Common myeloid progenitor, CD34-positive (primary cell): ENCODE measurements at regions not wholly inside any gene's neighbourhood (a gene's known extent, or its start where the extent isn't known, plus 50 kb on each side); places are given as distances from the start of the nearest gene placed in this dataset.
"Not testable (repeated sequence)": the region's sequence is repeated elsewhere in the genome, so short reads cannot be mapped to it uniquely, and the experiment has no call there.

Source experiments
- CTCF ChIA-PET: fragments of 350-600 bp; sonication (Branson Sonifier 250); formaldehyde crosslinking; loops from one replicate; lab custom pipeline; 2021; ENCODE audit warnings: antibody characterized with exemption; lab: Charles Lee
- POLR2A ChIA-PET: fragments of 350-600 bp; sonication (Branson Sonifier 250); formaldehyde crosslinking; loops from one replicate; lab custom pipeline; 2021; ENCODE audit warnings: antibody characterized with exemption; lab: Charles Lee
- DNase-seq, 3 donors: peaks; one replicate each; pipeline versions ENCODE4 v3.0.0 to v3.0.0-alpha.2; 2013
- H3K27ac ChIP-seq, 2 experiments: 1 replicate in 1 of 2; 2 replicates in 1 of 2; pipeline ENCODE4 v1.7.0; 2013; ENCODE audit warnings: inconsistent platforms in 2 of 2, low read length in 2 of 2, mild to moderate bottlenecking in 2 of 2, low read depth in 1 of 2, moderate library complexity in 1 of 2; ENCODE audit not compliant: severe bottlenecking in 2 of 2, insufficient read depth in 1 of 2, poor library complexity in 1 of 2
- H3K27me3 ChIP-seq, 5 experiments: replicated peaks in 2 of 5; 1 replicate in 3 of 5; 2 replicates in 2 of 5; pipeline versions ENCODE4 v1.6.1 to v1.7.0; 2013; ENCODE audit warnings: low read length in 4 of 5, mild to moderate bottlenecking in 2 of 5, moderate library complexity in 2 of 5, inconsistent platforms in 1 of 5; ENCODE audit not compliant: insufficient read depth in 5 of 5, control insufficient read depth in 4 of 5
- H3K36me3 ChIP-seq, 4 experiments: 1 replicate in 2 of 4; 2 replicates in 2 of 4; pipeline versions ENCODE4 v1.6.1 to v1.7.0; 2013; ENCODE audit warnings: low read length in 3 of 4, control low read depth in 1 of 4, mild to moderate bottlenecking in 1 of 4; ENCODE audit not compliant: control insufficient read depth in 4 of 4, insufficient read depth in 4 of 4
- H3K4me1 ChIP-seq, 4 experiments: 1 replicate in 3 of 4; 2 replicates in 1 of 4; pipeline versions ENCODE4 v1.6.1 to v1.7.1; 2013; ENCODE audit warnings: low read length in 3 of 4, mild to moderate bottlenecking in 3 of 4, control low read depth in 1 of 4, inconsistent platforms in 1 of 4, moderate library complexity in 1 of 4; ENCODE audit not compliant: control insufficient read depth in 4 of 4, insufficient read depth in 4 of 4; ENCODE audit errors: control extremely low read depth in 1 of 4
- H3K4me3 ChIP-seq, 7 experiments: 1 replicate in 4 of 7; 2 replicates in 3 of 7; pipeline versions ENCODE4 v1.5.1 to v1.7.0; 2013; ENCODE audit warnings: mild to moderate bottlenecking in 7 of 7, low read length in 6 of 7, moderate library complexity in 6 of 7, inconsistent platforms in 2 of 7, low read depth in 2 of 7, control low read depth in 1 of 7; ENCODE audit not compliant: insufficient read depth in 4 of 7, control insufficient read depth in 1 of 7; ENCODE audit errors: extremely low read depth in 1 of 7
- H3K9me3 ChIP-seq, 5 experiments: 1 replicate in 4 of 5; 2 replicates in 1 of 5; pipeline versions ENCODE4 v1.6.1 to v1.7.1; 2013; ENCODE audit warnings: low read length in 4 of 5, mild to moderate bottlenecking in 2 of 5, inconsistent platforms in 1 of 5, low read depth in 1 of 5, moderate library complexity in 1 of 5; ENCODE audit not compliant: control insufficient read depth in 4 of 5, insufficient read depth in 2 of 5; ENCODE audit errors: control extremely low read depth in 1 of 5
- WGBS: methylation state at CpG from one replicate; pipeline ENCODE4 v1.1.5; 2013; ENCODE audit not compliant: insufficient coverage; 5-methylcytosine and 5-hydroxymethylcytosine counted together

- Histone ChIP-seq H3K9me3 (peaks cover 0 to 1% (median 0%) of the 10 kb centered on the region in 5 experiments), H3K4me1 (peaks cover 0 to 10% (median 2%) of the 10 kb centered on the region in 4 experiments), H3K27ac (no peak overlapping the region), H3K27me3 (no peaks in the 10 kb centered on the region), H3K36me3 (peaks cover 0 to 6% (median 1%) of the 10 kb centered on the region in 4 experiments), H3K4me3 (no peak overlapping the region)
- ChIA-PET POLR2A (interaction anchor here (0.6 kb wide), 1 partner anchor 24 kb away, joined by 3 read pairs; no protein-coding TSS in a partner anchor), CTCF (interaction anchor here (0.6 to 0.7 kb wide), 2 partner anchors 109 to 112 kb away, joined by 3 to 4 read pairs; no protein-coding TSS in a partner anchor)
- DNase-seq = no peak
Measured at GRCh38 chr6:144417681-144418080, 132.5 kb downstream of the UTRN start.

DNA sequence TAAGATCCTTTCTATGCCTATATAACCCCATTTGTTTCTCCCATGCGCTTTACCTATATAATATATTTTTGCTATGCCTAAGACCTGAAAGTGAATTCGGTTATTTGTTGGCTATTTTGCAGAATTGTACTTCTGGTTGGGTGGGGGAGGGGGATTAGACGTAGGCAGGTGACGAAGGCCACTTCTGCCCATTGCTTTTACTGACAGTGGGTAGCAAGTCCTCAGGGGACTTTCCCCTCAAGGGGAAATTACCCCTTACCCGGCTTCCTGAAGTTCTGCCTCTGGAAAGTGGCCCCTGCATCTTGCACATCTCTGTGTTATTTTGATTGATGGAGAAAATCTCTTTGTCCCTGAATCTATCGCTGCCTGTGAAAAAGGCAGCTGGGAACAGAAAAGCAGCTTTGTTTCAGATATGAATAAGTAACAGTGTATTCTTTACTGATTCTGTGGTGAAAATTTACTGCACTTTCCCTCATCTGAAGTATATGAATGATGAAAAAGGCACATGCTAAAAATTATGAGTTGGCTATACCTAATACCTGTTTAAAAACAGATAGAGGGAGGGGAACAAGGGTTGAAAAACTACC lies 133.9 kb downstream of the UTRN start:
- Histone ChIP-seq H3K4me1 (peaks cover 0 to 10% (median 2%) of the 10 kb centered on the region in 4 experiments), H3K27me3 (no peaks in the 10 kb centered on the region), H3K4me3 (no peak overlapping the region), H3K9me3 (peaks cover 0 to 1% (median 0%) of the 10 kb centered on the region in 5 experiments), H3K36me3 (peaks cover 4 to 20% (median 13%) of the 10 kb centered on the region in 4 experiments), H3K27ac (no peak overlapping the region)
- peak in 1 of 3 donors; percentile 27 for DNase-seq
- CTCF ChIA-PET = interaction anchor here (1.1 kb wide), 1 partner anchor 44 kb away, joined by 3 read pairs; no protein-coding TSS in a partner anchor
- POLR2A ChIA-PET = no interaction called here
- WGBS = 20% methylated on average over 1 of the region's 6 CpGs

DNA sequence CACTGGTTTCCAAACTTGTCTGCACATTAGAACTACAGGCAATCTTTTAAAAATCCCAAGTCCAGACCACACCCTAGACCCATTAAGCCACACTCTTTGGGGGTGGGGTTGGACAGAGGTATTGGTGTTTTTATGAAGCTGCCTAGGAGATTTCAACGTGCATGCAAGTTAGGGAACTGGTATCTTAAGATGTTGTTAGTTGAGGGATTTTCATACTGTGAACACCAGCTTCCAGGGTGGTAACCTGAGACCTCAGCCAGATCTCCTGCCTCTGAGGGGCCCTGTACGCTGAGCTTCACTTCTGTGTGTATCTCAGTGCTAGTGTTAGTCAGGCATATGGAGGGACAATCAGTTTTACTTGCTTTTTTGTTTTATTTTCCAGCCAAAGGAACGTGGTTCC lies 138.0 kb downstream of the UTRN start:
- DNase-seq = no peak
- WGBS = 100% methylated on average over 2 of the region's 3 CpGs
- CTCF ChIA-PET = interaction anchor here (1.2 kb wide), 1 partner anchor 131 kb away, joined by 3 read pairs; no protein-coding TSS in a partner anchor
- no peaks in the 10 kb centered on the region for H3K9me3 ChIP-seq
- peaks cover 0 to 7% (median 2%) of the 10 kb centered on the region in 4 experiments for H3K4me1 ChIP-seq
- H3K27me3 ChIP-seq = no peaks in the 10 kb centered on the region
- H3K27ac ChIP-seq = no peak overlapping the region
- peaks cover 4 to 50% (median 24%) of the 10 kb centered on the region in 4 experiments for H3K36me3 ChIP-seq
- POLR2A ChIA-PET = no interaction called here
- H3K4me3 ChIP-seq = no peak overlapping the region

DNA sequence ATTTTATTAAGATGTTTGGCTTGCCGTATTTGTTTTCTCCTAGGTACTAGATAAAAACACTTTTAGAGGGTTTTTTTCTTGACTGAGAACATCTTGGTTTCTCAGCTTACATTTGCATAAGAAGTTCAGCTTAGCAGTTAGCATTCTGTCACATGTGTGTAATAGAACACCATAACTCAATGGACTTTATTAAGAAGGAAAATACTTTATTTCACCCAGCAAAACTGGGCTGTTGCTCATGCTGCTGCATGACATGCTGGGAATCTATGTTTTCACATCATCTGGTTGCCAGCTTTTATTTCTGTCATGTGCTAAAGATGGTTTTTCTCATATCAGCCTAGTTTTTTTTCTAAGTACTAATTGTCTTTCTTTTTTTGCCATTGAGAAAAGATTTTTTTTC lies 144.6 kb downstream of the UTRN start:
- no peaks in the 10 kb centered on the region for H3K9me3 ChIP-seq
- no CpG with 5 or more reads among the region's 1 CpG for WGBS
- H3K27ac ChIP-seq = no peak overlapping the region
- no peaks in the 10 kb centered on the region for H3K27me3 ChIP-seq
- DNase-seq = no peak
- ChIA-PET POLR2A (no interaction called here), CTCF (no interaction called here)
- H3K4me1 ChIP-seq = peaks cover 0 to 2% (median 0%) of the 10 kb centered on the region in 4 experiments
- H3K36me3 ChIP-seq = peaks cover 12 to 52% (median 27%) of the 10 kb centered on the region in 4 experiments
- H3K4me3 ChIP-seq = no peak overlapping the region

GRCh38 chr6:144433446-144433845 lies 148.3 kb downstream of the UTRN start:
- H3K4me1 ChIP-seq, H3K27me3 ChIP-seq, H3K27ac ChIP-seq, POLR2A ChIA-PET, H3K9me3 ChIP-seq, DNase-seq, H3K4me3 ChIP-seq, CTCF ChIA-PET: not testable (repeated sequence)
- H3K36me3 ChIP-seq = peaks cover 17 to 47% (median 37%) of the 10 kb centered on the region in 4 experiments
- WGBS = 95% methylated on average over 11 of the region's 24 CpGs

DNA sequence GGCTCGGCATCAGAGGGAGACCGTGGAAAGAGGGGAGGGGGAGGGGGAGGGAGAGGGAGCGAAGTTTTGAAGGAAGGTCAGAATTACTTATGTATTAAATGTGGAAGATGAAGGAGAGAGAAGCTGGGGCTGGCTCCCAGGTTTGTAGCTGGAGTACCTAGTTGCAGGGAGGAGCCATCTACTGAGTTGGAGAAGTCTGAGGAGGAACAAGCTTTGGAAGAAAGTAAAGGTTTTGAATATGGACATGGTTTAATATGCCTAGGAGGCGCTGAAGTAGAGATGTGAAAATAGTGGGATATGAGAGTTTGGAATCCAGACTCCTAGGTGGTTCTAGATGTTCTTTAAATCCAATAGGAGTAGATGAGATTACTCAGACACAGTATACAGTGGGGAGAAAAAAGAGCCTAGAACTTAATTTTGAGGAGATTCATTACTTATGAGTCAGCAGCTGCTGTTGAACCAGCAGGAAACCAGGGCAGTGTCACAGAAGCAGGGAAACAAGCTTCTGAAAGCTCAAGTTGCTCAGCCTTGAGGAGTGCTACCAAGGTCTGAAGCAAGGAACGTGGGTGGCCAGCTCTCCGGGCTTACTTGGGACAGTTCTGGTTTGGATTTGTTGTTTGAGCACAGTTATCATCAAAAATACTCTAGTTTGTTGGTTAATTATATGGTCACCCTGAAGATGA lies 149.3 kb downstream of the UTRN start:
- peaks cover 0 to 2% (median 0%) of the 10 kb centered on the region in 4 experiments for H3K4me1 ChIP-seq
- no peak overlapping the region for H3K27ac ChIP-seq
- H3K36me3 ChIP-seq = peaks cover 17 to 53% (median 40%) of the 10 kb centered on the region in 4 experiments
- peak in 2 of 3 donors; percentile 50 to 59 for DNase-seq
- 87% methylated on average over 5 of the region's 6 CpGs for WGBS
- no peaks in the 10 kb centered on the region for H3K27me3 ChIP-seq
- CTCF ChIA-PET = interaction anchor here (0.6 to 1.2 kb wide), 4 partner anchors 9 to 43 kb away, joined by 3 read pairs; no protein-coding TSS in a partner anchor
- no peak overlapping the region for H3K4me3 ChIP-seq
- H3K9me3 ChIP-seq = no peaks in the 10 kb centered on the region
- POLR2A ChIA-PET = no interaction called here
